BJ (cell line): ENCODE measurements at regions not wholly inside any gene's neighbourhood (a gene's known extent, or its start where the extent isn't known, plus 50 kb on each side); places are given as distances from the start of the nearest gene placed in this dataset.

Experiments
- CTCF ChIA-PET: fragments of 350-600 bp; formaldehyde crosslinking; extraction: SDS; loops from one replicate; lab custom pipeline; 2021; ENCODE audit warnings: antibody characterized with exemption, inconsistent platforms; lab: Yijun Ruan, JAX
- POLR2A ChIA-PET: fragments of 300-600 bp; sonication (Branson Sonifier 250); formaldehyde crosslinking; extraction: SDS; loops from one replicate; lab custom pipeline; 2021; ENCODE audit warnings: antibody characterized with exemption; lab: Charles Lee
- DNase-seq: peaks from one replicate; pipeline ENCODE4 v3.0.0-alpha.2; 2011; ENCODE audit warnings: low read depth
- H3K27me3 ChIP-seq: 2 replicates; pipeline ENCODE4 v1.6.0; 2011; ENCODE audit warnings: low read length; ENCODE audit not compliant: control insufficient read depth, insufficient read depth
- H3K36me3 ChIP-seq: 2 replicates; pipeline ENCODE4 v1.5.1; 2011; ENCODE audit warnings: low read length; ENCODE audit not compliant: control insufficient read depth, insufficient read depth
- H3K4me3 ChIP-seq: 2 replicates; pipeline ENCODE4 v1.5.1; 2011; ENCODE audit warnings: low read depth, mild to moderate bottlenecking, control low read depth, low read length
- TF ChIP-seq, protein P1 (sequence below): IDR thresholded peaks from 2 replicates; pipeline ENCODE4 v1.5.1; 2011; ENCODE audit warnings: low read depth, mild to moderate bottlenecking, control low read depth, inconsistent platforms, low read length, moderate library complexity; ENCODE audit not compliant: insufficient read depth

DNA sequence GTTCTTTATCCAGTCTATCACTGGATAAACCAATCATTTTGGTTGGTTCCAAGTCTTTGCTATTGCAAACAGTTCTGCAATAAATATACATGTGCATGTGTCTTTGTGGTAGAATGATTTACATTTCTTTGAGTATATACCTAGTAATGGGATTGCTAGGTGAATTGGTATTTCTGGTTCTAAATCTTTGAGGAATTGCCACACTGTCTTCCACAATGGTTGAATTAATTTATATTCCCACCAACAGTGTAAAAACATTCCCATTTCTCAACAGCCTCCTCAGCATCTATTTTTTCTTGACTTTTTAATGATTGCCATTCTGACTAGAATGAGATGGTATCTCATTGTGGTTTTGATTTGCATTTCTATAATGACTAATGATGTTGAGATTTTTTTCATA lies 791.7 kb upstream of the AGA start:
- Histone ChIP-seq H3K4me3 (no peak overlapping the region), H3K27me3 (no peaks in the 10 kb centered on the region), H3K36me3 (no peaks in the 10 kb centered on the region)
- ChIA-PET POLR2A (no interaction called here), CTCF (no interaction called here)
- DNase-seq, result no peak
- TF ChIP-seq, protein P1, sequence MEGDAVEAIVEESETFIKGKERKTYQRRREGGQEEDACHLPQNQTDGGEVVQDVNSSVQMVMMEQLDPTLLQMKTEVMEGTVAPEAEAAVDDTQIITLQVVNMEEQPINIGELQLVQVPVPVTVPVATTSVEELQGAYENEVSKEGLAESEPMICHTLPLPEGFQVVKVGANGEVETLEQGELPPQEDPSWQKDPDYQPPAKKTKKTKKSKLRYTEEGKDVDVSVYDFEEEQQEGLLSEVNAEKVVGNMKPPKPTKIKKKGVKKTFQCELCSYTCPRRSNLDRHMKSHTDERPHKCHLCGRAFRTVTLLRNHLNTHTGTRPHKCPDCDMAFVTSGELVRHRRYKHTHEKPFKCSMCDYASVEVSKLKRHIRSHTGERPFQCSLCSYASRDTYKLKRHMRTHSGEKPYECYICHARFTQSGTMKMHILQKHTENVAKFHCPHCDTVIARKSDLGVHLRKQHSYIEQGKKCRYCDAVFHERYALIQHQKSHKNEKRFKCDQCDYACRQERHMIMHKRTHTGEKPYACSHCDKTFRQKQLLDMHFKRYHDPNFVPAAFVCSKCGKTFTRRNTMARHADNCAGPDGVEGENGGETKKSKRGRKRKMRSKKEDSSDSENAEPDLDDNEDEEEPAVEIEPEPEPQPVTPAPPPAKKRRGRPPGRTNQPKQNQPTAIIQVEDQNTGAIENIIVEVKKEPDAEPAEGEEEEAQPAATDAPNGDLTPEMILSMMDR, result no peak

DNA sequence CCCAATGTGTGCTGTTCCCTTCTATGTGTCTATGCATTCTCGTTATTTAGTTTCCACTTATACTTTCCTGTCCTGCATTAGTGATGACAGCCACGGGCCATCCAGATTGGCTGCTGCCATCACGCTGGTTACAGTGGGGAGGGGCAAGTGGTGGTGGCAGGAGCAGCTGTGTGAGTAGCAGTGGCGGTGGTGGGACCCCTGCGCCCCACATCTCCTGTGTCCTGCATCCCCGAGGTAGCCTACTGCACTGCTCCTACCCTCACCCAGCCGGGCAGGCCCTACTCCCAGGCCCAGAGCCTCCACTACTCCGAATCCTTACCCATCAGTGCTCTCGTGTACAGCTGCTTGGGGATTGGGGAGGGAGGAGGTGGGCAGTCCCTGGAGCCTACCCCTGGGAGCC lies 798.7 kb upstream of the AGA start:
- H3K4me3 ChIP-seq, result no peak overlapping the region
- CTCF ChIA-PET, result no interaction called here
- no peaks in the 10 kb centered on the region for H3K27me3 ChIP-seq
- H3K36me3 ChIP-seq, result no peaks in the 10 kb centered on the region
- POLR2A ChIA-PET, result no interaction called here
- TF ChIP-seq, protein P1, result no peak
- no peak for DNase-seq

DNA sequence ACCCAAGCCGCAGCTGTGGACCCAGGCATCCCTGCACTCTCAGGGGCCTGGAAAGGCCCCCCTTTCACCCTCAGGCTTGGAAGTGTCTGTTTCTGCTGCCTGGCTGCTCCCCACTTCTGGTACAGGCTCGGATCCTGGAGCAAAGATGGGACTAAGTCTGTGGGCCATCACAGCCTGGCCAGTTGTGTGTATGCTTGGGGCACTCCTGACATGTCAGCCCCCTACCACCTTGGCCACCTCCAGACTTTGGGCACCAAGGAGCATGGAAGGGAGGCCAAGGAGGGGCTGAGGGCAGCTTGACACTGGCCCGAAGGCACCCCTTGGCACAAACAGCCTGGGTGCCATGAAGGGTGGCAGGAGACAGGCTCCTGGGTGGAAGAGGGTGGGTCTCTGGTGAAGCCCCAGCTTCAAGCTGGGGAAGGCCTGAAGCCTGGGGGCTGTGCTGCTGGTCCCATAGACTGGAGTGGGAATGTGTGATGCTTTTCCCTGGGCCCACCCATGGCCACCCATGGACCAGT lies 799.4 kb upstream of the AGA start:
- Histone ChIP-seq H3K36me3 (no peaks in the 10 kb centered on the region), H3K4me3 (no peak overlapping the region), H3K27me3 (no peaks in the 10 kb centered on the region)
- TF ChIP-seq, protein P1, result no peak
- ChIA-PET POLR2A (no interaction called here), CTCF (no interaction called here)
- no peak for DNase-seq

DNA sequence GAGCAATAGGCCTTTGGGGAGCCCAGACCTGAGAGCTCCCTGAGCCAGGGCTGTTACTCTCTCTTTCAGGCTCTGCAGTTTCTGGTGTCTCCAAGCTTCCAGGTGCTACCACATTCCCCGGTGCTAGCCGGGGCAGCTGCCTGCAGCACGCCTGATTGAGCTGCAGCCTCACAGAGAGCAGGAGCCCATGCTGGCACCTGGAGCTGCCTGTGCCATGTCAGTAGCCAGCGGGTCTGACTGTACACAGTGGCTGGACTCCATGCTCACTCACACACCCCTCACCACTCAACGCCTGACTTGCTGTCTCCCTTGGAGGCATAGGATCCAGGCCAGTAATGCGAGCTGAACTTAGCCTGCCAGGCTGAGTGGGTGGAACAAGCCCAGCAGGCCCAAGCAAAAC lies 800.4 kb upstream of the AGA start:
- ChIA-PET CTCF (no interaction called here), POLR2A (no interaction called here)
- no peak for DNase-seq
- Histone ChIP-seq H3K4me3 (no peak overlapping the region), H3K36me3 (no peaks in the 10 kb centered on the region), H3K27me3 (no peaks in the 10 kb centered on the region)
- TF ChIP-seq, protein P1, result no peak

GRCh38 chr4:178244785-178245184 lies 802.5 kb upstream of the AGA start:
- POLR2A ChIA-PET, result no interaction called here

More at GRCh38 chr4:178244785-178245184, 802.5 kb upstream of the AGA start:
- DNase-seq, result no peak
- Histone ChIP-seq H3K36me3 (no peaks in the 10 kb centered on the region), H3K27me3 (no peaks in the 10 kb centered on the region), H3K4me3 (no peak overlapping the region)
- CTCF ChIA-PET, result no interaction called here
- TF ChIP-seq, protein P1, result no peak
